HG03558 (cell line): ENCODE measurements at regions not wholly inside any gene's neighbourhood (a gene's known extent, or its start where the extent isn't known, plus 50 kb on each side); places are given as distances from the start of the nearest gene placed in this dataset.
A peak's percentile ranks its signal among the peaks of the same experiment; 100 is the strongest.
"Not testable (repeated sequence)": the region's sequence is repeated elsewhere in the genome, so short reads cannot be mapped to it uniquely, and the experiment has no call there.

ENCODE experiments used
- ATAC-seq: cut with Tn5 transposase; IDR thresholded peaks from one replicate; pipeline ENCODE4 v1.9.1; 2021; ENCODE audit warnings: moderate number of reproducible peaks; ENCODE audit not compliant: unreplicated experiment; ENCODE audit errors: extremely low read depth

- ATAC-seq = not testable (repeated sequence)
These were observed 976.0 kb downstream of the ADGRL2 start for GRCh38 chr1:82776730-82777129.

DNA sequence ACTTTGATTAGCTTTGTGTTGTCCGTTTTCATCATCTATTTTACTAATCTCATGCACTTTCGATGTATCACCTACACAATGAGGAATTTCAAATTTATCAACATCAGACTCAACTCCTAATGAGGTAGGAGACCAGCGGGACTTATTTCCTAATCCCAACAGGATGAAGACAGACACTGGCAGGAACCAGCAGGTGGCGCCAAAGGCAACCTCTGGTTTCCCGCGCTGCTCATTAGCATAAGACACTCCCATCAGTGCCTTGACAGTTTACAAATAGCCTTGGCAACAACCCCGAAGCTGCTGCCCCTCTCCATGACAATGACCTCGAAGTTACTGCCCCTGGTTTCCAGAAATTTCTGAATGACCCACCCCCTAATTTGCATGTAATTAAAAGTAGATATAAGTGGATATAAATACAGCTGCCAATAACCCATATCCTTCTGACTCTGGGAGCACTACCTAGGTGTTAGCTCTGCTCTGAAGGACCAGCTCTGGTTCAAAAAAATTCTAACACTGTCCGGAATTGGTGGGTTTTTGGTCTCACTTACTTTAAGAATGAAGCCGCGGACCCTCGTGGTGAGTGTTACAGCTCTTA lies 974.8 kb downstream of the ADGRL2 start:
- ATAC-seq = no peak

- peak; percentile 65 for ATAC-seq
These were observed 962.2 kb downstream of the ADGRL2 start for GRCh38 chr1:82762829-82763532.

GRCh38 chr1:82759035-82759434 lies 958.3 kb downstream of the ADGRL2 start:
- ATAC-seq = no peak

- no peak for ATAC-seq
These were observed 954.9 kb downstream of the ADGRL2 start for GRCh38 chr1:82755671-82756070.

- no peak for ATAC-seq
These were observed 954.5 kb downstream of the ADGRL2 start for GRCh38 chr1:82755191-82755590.

DNA sequence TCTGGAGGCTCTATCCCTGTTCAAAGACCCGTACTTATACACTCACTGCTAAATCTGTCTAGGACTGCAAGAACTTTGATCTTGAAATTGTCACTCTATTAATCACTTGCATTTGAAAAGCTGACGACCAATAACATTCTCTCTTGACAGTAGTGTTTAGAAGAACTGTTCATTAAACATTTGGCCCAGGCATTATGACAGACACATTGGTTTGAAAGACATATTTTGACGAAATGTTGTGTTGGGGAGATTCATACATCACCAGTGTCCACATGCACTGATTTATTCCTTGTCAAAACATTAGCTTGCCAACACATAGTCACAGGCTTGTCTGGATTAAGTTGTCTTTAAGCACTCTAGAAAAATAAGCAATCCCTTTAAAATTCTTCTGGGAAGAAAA lies 951.3 kb downstream of the ADGRL2 start:
- ATAC-seq = no peak

DNA sequence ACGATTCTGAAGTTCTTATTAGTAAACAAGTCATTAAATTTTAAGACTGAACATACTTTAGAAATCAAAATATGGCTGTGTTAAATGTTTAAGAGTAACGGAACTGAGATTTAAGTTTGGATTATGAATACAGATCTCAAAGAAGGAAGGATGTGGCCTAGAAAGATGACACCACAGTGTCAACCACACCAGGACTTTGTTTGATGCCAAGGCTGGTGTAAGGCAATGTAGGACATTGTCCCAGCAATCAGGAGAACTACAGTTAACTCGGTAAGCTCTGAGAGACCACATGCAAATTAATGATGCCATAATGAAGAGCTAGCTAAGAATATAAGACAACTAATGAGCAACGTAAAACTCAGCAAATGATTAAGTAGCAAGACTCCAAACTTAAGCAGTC lies 932.9 kb downstream of the ADGRL2 start:
- ATAC-seq = no peak

DNA sequence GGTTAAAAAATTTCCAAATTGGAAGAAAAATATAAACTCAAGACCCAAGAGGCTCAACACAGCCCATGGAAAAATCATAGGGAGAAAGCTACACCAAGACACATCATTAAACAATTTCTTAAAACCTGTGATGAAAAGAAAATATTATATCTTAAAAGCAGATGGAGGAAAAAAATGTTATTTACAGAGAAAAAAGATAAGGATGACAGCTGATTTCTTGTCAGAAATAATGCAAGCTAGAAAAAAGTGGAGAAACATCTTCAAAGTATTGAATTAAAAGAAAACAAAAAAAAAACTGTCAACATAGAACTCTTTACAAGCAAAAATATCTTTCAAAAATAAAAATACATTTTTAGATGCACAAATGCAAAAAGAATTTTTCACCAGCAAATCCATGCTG lies 930.5 kb downstream of the ADGRL2 start:
- no peak for ATAC-seq

DNA sequence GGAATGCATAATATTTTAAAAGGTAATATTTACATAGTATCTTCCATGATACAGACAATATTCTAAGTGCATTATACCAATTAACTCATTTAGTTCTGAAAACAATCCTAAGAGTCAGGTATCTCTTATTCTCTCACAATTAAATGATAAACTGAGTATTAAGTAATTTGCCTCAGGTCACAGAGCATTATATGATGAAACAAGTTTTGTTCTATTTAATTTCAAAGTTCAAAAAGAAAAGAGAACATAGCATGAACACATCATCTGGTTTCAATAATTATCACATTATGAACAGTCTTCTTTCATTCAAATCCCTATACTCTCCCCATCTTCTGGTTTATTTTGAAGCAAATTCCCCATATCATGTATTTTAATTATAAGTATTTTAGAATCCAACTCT lies 927.5 kb downstream of the ADGRL2 start:
- no peak for ATAC-seq

DNA sequence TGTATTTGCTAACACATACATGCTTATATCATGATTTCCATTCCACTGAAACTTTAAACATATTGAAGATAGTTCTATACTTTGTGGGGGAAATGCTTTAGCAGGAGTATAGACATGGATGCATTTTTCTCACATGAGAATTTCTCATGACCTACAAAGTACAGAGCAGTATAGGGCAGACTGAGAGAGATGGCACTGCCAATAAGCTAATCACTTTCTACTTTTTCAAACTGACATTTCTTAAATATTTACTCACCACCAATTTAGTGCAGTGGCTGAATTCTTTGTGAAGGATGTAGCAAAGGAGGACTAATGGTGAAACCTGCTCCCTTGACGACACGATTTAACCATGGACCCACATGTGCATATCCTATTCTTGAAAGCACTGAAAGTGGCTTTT lies 923.5 kb downstream of the ADGRL2 start:
- no peak for ATAC-seq

DNA sequence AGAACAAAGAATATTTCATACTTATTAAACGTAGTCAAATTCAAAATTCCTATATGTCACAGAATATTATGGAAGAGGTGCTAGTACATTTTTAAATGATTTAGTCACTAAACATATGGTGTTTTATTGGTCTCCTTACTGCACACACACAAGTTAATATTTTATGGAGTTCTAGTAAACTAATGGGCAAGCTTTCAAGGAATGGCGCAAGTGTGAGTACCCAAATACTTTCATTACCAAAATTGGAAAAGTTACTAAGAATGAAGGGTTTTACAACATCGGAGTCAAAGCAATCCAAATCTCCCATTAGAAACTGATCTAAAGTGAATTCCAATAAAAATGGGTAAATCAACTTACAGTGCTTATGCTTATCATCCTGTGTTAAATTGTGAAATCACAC lies 921.9 kb downstream of the ADGRL2 start:
- ATAC-seq = no peak

DNA sequence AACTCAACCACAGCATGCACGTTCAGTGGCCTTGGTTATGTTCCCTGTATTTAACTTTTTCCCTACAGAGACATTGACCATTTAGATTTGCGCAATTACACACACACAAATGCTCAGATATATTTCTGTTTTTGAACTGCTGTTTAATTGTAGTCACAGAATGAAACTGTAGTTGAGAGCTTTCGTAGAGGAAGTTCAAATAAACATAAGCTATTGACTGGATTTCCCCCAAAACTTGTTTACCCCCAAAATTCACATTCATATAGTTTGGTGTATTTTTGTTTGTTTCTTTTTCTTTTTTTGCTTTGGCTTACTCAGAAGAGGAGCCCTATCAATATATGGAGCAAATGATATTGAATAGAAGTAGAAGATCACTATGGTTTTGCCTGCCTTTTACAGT lies 921.0 kb downstream of the ADGRL2 start:
- no peak for ATAC-seq

DNA sequence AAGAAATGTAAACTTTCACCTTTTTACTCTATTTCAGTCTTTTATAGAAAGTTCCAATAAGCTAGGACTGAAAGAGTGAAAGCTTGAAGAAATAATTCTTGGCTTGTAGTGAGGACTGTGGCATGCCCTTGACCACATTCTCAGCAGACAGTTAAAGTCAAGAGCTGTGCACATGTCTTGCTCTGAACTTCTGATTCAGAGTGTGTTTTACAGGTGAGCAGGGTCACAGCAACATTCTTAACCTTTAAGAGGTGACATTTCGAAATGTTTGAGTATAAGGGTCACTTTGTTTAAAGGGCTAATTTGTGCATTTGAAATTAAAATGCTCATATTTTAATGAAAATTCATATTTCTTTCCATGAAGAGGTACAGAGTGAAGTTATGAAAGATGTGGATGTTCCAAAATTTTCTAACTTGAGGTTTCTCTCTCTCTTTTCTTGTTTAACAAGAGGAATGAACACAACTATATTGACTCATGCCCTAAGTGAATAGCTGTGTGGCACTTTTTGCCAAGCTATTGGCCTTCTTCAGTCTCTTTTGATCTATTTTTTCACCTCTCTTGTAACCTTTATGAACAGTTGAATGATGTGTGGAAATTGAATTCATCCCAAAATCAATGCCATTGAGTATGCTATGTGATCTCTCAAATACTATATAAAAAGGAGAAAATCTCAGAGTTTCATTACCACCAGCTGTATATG lies 918.1 kb downstream of the ADGRL2 start:
- ATAC-seq = no peak

DNA sequence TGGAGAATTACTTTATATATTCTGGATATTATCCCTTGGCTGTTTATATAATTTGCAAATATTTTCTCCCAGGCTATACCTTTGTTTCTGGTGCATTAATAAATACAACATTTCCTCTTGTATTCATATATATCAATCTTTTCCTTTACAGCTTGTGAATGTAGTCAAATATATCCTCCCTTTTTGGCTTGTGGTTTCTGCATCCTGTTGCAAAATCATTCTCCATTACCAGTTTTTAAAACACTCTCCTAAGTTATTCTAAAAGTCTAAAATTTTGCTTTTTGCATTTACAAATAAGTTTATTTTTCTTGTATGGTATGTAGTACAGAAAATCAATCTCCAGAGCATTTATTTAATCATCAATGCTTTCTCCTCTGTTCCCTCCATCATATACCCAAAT lies 909.4 kb downstream of the ADGRL2 start:
- ATAC-seq = no peak

GRCh38 chr1:82707681-82708080 lies 906.9 kb downstream of the ADGRL2 start:
- no peak for ATAC-seq

- ATAC-seq = no peak
These were observed 906.0 kb downstream of the ADGRL2 start for GRCh38 chr1:82706741-82707140.

DNA sequence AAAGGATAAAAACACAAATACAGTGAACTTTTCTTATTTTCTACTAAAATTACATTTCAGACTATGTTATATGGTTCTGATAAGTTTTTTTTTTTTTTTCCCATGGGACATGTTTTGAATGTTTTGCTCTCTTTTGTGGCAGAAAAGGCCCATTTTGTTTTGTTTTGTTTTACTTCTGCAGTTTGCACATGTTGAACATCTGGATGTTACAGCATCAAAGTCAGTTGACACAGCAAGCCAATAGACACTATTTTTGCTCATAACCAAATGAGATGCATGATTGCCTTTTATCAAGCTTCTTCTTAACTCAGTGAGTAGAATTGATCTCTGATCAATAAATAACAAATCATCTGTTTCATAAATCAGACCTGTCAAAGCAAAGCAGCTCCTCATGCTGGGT lies 904.2 kb downstream of the ADGRL2 start:
- ATAC-seq = no peak

- no peak for ATAC-seq
These were observed 903.7 kb downstream of the ADGRL2 start for GRCh38 chr1:82704393-82704792.

DNA sequence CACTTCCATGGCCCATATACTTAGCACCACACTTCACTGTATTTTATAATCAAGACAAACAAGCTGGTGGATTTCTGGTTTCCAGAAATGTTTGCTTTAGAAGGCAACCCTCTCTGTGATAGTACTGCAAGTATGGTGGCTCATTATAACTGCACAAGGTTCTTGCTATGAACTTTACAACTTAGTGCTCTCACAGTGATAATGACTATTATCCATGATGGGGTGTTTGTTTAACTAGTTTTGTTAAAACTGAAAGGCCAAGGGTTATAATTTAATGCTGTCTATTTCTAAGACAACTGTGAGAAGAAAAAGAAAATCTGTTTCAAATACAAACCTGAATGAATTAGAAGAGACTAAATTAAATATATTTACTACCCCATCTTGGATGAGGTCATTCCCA lies 903.2 kb downstream of the ADGRL2 start:
- ATAC-seq = no peak

DNA sequence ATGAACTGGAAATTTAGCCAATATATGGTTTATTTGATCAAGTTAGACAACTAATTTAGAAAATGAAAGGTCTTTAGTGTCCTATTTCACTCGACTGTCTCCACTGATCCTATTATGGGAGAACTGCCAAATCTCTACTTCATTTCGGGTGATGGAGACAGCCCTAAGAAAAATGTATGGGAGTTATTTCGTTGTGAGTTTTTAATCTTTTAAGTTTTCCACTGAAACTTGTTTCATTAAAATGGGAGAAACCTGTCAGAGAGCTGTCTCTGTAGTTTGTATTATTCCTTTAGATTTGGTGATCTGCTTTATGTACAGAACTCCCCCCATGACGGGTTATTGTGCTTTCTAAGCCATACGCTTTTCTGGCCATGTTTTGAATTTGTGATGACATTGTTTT lies 899.7 kb downstream of the ADGRL2 start:
- no peak for ATAC-seq

- no peak for ATAC-seq
These were observed 897.2 kb downstream of the ADGRL2 start for GRCh38 chr1:82697965-82698364.
